WTC11 (cell line): ENCODE measurements at regions not wholly inside any gene's neighbourhood (a gene's known extent, or its start where the extent isn't known, plus 50 kb on each side); places are given as distances from the start of the nearest gene placed in this dataset.

Source experiments
- ATAC-seq: fragments of 200-7000 bp; cut with Tn5 transposase; 2 replicates; pipeline ENCODE4 v1.10.0; 2021; ENCODE audit warnings: mild to moderate bottlenecking, moderate library complexity
- CTCF ChIA-PET: fragments of 300-600 bp; sonication (Branson Sonifier 250); formaldehyde crosslinking; loops from one replicate; lab custom pipeline; 2021; ENCODE audit warnings: antibody characterized with exemption; lab: Charles Lee
- POLR2A ChIA-PET: fragments of 350-600 bp; sonication (Branson Sonifier 250); formaldehyde crosslinking; loops from one replicate; lab custom pipeline; 2021; ENCODE audit warnings: antibody characterized with exemption; lab: Charles Lee
- DNase-seq: peaks from one replicate; pipeline ENCODE4 v3.0.0; 2021; ENCODE audit warnings: low spot score
- H3K27ac Mint-ChIP-seq: 2 replicates; pipeline ENCODE4 v1.8.0; 2021; ENCODE audit warnings: mixed read lengths
- H3K27me3 Mint-ChIP-seq: 2 replicates; pipeline ENCODE4 v1.8.0; 2021; ENCODE audit warnings: low read depth, mild to moderate bottlenecking, moderate library complexity, mixed read lengths
- H3K36me3 Mint-ChIP-seq: 2 replicates; pipeline ENCODE4 v1.8.0; 2021; ENCODE audit warnings: mixed read lengths
- H3K4me1 Mint-ChIP-seq: 2 replicates; pipeline ENCODE4 v1.8.0; 2022; ENCODE audit warnings: mixed read lengths
- H3K4me3 Mint-ChIP-seq: 2 replicates; pipeline ENCODE4 v1.8.0; 2021; ENCODE audit warnings: mild to moderate bottlenecking, moderate library complexity, mixed read lengths
- H3K9me3 Mint-ChIP-seq: 2 replicates; pipeline ENCODE4 v1.8.0; 2021; ENCODE audit warnings: mixed read lengths
- ETV6 ChIP-seq: sonication (generic); formaldehyde crosslinking; IDR thresholded peaks from 2 replicates; pipeline ENCODE4 v1.8.1; 2022; ENCODE audit warnings: mild to moderate bottlenecking, missing genetic modification reagents
- FOXJ3 ChIP-seq: sonication (generic); formaldehyde crosslinking; IDR thresholded peaks from 2 replicates; pipeline ENCODE4 v1.9.0; 2021; ENCODE audit warnings: missing genetic modification reagents, mild to moderate bottlenecking, borderline replicate concordance
- FOXP1 ChIP-seq: sonication (generic); formaldehyde crosslinking; IDR thresholded peaks from 2 replicates; pipeline ENCODE4 v1.8.0; 2022; ENCODE audit warnings: missing genetic modification reagents, mild to moderate bottlenecking, moderate library complexity, borderline replicate concordance
- RORB ChIP-seq: fragments of 250-450 bp; sonication (Bioruptor Pico); IDR thresholded peaks from 2 replicates; pipeline ENCODE4 v1.9.0; 2021; ENCODE audit warnings: mild to moderate bottlenecking
- ZNF263 ChIP-seq: sonication (generic); formaldehyde crosslinking; IDR thresholded peaks from 2 replicates; pipeline ENCODE4 v1.8.1; 2022; ENCODE audit warnings: low read depth, mild to moderate bottlenecking, moderate library complexity, missing genetic modification reagents
- ZNF396 ChIP-seq: fragments of 250-450 bp; sonication (Bioruptor Pico); IDR thresholded peaks from 2 replicates; pipeline ENCODE4 v1.8.0; 2021; ENCODE audit warnings: mild to moderate bottlenecking, moderate library complexity, borderline replicate concordance
- ZNF423 ChIP-seq: fragments of 250-450 bp; sonication (Bioruptor Pico); IDR thresholded peaks from 2 replicates; pipeline ENCODE4 v2.1.2; 2022; ENCODE audit warnings: mild to moderate bottlenecking, moderate library complexity
- TF ChIP-seq, protein P1 (sequence below): sonication (generic); formaldehyde crosslinking; IDR thresholded peaks from 2 replicates; pipeline ENCODE4 v1.8.0; 2023; ENCODE audit warnings: missing genetic modification reagents
- TF ChIP-seq, protein P2 (sequence below): sonication (generic); formaldehyde crosslinking; IDR thresholded peaks from 2 replicates; pipeline ENCODE4 v1.8.0; 2022; ENCODE audit warnings: missing genetic modification reagents
- TF ChIP-seq, protein P3 (sequence below): fragments of 250-450 bp; sonication (Bioruptor Pico); IDR thresholded peaks from 2 replicates; pipeline ENCODE4 v1.9.0; 2021; ENCODE audit warnings: mild to moderate bottlenecking, borderline replicate concordance
- TF ChIP-seq, protein P4 (sequence below): fragments of 250-450 bp; sonication (Bioruptor Pico); IDR thresholded peaks from 2 replicates; pipeline ENCODE4 v1.8.0; 2021; ENCODE audit warnings: mild to moderate bottlenecking
- TF ChIP-seq, protein P5 (sequence below): sonication (generic); formaldehyde crosslinking; IDR thresholded peaks from 2 replicates; pipeline ENCODE4 v1.8.1; 2023; ENCODE audit warnings: mild to moderate bottlenecking, moderate library complexity, missing genetic modification reagents
- TF ChIP-seq, protein P6 (sequence below): sonication (generic); formaldehyde crosslinking; IDR thresholded peaks from 2 replicates; pipeline ENCODE4 v1.8.1; 2023; ENCODE audit warnings: mild to moderate bottlenecking, missing genetic modification reagents, moderate library complexity

DNA sequence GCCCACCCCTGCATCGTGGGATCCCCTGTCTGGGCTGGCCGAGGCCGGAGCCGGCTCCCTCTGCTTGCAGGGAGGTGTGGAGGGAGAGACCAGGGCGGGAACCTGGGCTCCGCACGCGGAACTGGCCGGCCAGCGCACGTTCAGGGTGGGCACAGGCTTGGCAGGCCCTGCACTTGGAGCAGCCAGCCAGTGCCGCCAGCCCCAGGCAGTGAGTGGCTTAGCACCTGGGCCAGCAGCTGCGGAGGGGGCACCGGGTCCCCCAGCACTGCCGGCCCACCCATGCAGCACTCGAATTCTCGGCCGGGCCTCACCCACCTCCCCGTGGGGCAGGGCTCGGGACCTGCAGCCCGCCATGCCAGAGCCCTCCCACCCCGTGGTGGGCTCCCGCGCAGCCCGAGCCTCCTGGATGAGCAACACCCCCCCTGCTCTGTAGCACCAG is 422.6 kb downstream of the AMY1C start (continued):
- TF ChIP-seq, protein P1, sequence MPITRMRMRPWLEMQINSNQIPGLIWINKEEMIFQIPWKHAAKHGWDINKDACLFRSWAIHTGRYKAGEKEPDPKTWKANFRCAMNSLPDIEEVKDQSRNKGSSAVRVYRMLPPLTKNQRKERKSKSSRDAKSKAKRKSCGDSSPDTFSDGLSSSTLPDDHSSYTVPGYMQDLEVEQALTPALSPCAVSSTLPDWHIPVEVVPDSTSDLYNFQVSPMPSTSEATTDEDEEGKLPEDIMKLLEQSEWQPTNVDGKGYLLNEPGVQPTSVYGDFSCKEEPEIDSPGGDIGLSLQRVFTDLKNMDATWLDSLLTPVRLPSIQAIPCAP, result no peak
- no peak for TF ChIP-seq FOXJ3 (CRISPR knock-in tag)
- TF ChIP-seq, protein P2, sequence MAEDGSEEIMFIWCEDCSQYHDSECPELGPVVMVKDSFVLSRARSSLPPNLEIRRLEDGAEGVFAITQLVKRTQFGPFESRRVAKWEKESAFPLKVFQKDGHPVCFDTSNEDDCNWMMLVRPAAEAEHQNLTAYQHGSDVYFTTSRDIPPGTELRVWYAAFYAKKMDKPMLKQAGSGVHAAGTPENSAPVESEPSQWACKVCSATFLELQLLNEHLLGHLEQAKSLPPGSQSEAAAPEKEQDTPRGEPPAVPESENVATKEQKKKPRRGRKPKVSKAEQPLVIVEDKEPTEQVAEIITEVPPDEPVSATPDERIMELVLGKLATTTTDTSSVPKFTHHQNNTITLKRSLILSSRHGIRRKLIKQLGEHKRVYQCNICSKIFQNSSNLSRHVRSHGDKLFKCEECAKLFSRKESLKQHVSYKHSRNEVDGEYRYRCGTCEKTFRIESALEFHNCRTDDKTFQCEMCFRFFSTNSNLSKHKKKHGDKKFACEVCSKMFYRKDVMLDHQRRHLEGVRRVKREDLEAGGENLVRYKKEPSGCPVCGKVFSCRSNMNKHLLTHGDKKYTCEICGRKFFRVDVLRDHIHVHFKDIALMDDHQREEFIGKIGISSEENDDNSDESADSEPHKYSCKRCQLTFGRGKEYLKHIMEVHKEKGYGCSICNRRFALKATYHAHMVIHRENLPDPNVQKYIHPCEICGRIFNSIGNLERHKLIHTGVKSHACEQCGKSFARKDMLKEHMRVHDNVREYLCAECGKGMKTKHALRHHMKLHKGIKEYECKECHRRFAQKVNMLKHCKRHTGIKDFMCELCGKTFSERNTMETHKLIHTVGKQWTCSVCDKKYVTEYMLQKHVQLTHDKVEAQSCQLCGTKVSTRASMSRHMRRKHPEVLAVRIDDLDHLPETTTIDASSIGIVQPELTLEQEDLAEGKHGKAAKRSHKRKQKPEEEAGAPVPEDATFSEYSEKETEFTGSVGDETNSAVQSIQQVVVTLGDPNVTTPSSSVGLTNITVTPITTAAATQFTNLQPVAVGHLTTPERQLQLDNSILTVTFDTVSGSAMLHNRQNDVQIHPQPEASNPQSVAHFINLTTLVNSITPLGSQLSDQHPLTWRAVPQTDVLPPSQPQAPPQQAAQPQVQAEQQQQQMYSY (CRISPR knock-in tag), result no peak
- no peak for TF ChIP-seq FOXP1 (CRISPR knock-in tag)
- TF ChIP-seq RORB, result no peak
- TF ChIP-seq, protein P3, sequence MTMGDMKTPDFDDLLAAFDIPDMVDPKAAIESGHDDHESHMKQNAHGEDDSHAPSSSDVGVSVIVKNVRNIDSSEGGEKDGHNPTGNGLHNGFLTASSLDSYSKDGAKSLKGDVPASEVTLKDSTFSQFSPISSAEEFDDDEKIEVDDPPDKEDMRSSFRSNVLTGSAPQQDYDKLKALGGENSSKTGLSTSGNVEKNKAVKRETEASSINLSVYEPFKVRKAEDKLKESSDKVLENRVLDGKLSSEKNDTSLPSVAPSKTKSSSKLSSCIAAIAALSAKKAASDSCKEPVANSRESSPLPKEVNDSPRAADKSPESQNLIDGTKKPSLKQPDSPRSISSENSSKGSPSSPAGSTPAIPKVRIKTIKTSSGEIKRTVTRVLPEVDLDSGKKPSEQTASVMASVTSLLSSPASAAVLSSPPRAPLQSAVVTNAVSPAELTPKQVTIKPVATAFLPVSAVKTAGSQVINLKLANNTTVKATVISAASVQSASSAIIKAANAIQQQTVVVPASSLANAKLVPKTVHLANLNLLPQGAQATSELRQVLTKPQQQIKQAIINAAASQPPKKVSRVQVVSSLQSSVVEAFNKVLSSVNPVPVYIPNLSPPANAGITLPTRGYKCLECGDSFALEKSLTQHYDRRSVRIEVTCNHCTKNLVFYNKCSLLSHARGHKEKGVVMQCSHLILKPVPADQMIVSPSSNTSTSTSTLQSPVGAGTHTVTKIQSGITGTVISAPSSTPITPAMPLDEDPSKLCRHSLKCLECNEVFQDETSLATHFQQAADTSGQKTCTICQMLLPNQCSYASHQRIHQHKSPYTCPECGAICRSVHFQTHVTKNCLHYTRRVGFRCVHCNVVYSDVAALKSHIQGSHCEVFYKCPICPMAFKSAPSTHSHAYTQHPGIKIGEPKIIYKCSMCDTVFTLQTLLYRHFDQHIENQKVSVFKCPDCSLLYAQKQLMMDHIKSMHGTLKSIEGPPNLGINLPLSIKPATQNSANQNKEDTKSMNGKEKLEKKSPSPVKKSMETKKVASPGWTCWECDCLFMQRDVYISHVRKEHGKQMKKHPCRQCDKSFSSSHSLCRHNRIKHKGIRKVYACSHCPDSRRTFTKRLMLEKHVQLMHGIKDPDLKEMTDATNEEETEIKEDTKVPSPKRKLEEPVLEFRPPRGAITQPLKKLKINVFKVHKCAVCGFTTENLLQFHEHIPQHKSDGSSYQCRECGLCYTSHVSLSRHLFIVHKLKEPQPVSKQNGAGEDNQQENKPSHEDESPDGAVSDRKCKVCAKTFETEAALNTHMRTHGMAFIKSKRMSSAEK, result no peak
- TF ChIP-seq, protein P4, sequence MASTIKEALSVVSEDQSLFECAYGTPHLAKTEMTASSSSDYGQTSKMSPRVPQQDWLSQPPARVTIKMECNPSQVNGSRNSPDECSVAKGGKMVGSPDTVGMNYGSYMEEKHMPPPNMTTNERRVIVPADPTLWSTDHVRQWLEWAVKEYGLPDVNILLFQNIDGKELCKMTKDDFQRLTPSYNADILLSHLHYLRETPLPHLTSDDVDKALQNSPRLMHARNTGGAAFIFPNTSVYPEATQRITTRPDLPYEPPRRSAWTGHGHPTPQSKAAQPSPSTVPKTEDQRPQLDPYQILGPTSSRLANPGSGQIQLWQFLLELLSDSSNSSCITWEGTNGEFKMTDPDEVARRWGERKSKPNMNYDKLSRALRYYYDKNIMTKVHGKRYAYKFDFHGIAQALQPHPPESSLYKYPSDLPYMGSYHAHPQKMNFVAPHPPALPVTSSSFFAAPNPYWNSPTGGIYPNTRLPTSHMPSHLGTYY, result no peak
- TF ChIP-seq, protein P5, sequence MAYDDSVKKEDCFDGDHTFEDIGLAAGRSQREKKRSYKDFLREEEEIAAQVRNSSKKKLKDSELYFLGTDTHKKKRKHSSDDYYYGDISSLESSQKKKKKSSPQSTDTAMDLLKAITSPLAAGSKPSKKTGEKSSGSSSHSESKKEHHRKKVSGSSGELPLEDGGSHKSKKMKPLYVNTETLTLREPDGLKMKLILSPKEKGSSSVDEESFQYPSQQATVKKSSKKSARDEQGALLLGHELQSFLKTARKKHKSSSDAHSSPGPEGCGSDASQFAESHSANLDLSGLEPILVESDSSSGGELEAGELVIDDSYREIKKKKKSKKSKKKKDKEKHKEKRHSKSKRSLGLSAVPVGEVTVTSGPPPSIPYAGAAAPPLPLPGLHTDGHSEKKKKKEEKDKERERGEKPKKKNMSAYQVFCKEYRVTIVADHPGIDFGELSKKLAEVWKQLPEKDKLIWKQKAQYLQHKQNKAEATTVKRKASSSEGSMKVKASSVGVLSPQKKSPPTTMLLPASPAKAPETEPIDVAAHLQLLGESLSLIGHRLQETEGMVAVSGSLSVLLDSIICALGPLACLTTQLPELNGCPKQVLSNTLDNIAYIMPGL (CRISPR knock-in tag), result no peak
- no peak for TF ChIP-seq ZNF263

DNA sequence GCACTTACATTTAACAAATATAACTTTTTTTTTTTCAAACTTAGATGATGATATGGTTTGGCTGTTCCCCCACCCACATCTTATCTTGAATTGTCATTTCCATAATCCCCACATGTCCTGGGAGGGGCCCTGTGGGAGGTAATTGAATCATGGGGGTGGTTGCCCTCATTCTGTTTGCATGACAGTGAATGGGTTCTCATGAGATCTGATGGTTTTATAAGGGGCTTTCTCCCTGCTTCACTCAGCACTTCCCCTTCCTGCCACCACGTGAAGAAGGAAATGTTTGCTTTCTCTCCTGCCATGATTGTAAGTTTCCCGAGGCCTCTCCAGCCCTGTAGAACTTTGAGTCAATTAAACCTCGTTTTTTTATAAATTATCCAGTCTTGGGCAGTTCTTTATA is 432.6 kb downstream of the AMY1C start:
- ChIA-PET POLR2A (no interaction called here), CTCF (no interaction called here)
- ATAC-seq (peak; percentile 87), DNase-seq (no peak)
- H3K27ac Mint-ChIP-seq, result no peak overlapping the region
- H3K9me3 Mint-ChIP-seq, result peaks cover 14% of the 10 kb centered on the region; the same call in 1 of the 2 replicates
- no peak overlapping the region for H3K4me3 Mint-ChIP-seq
- peaks cover 27% of the 10 kb centered on the region for H3K4me1 Mint-ChIP-seq
- peaks cover 9% of the 10 kb centered on the region; the same call in 1 of the 2 replicates for H3K36me3 Mint-ChIP-seq
- H3K27me3 Mint-ChIP-seq, result no peaks in the 10 kb centered on the region
- no peak for TF ChIP-seq ZNF396 (CRISPR knock-in tag)
- peak; percentile 65; the same call in 1 of the 2 replicates for TF ChIP-seq ETV6 (CRISPR knock-in tag)
- TF ChIP-seq, protein P6, sequence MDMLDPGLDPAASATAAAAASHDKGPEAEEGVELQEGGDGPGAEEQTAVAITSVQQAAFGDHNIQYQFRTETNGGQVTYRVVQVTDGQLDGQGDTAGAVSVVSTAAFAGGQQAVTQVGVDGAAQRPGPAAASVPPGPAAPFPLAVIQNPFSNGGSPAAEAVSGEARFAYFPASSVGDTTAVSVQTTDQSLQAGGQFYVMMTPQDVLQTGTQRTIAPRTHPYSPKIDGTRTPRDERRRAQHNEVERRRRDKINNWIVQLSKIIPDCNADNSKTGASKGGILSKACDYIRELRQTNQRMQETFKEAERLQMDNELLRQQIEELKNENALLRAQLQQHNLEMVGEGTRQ (CRISPR knock-in tag), result peak; percentile 33; the same call in 1 of the 2 replicates
- TF ChIP-seq ZNF423 (CRISPR knock-in tag), result 0 out of 2 replicates have a peak, but pooled peaks have one; percentile 19
